SK-N-MC (cell line): ENCODE measurements at regions not wholly inside any gene's neighbourhood (a gene's known extent, or its start where the extent isn't known, plus 50 kb on each side); places are given as distances from the start of the nearest gene placed in this dataset.
A peak's percentile ranks its signal among the peaks of the same experiment; 100 is the strongest.

Source experiments
- DNase-seq: peaks from one replicate; pipeline ENCODE4 v3.0.0-alpha.2; 2011; ENCODE audit warnings: low read depth, low spot score
- H3K27ac ChIP-seq: fragments of 200-600 bp; sonication (generic); 2 replicates; pipeline ENCODE4 v1.5.1; 2016; ENCODE audit warnings: mixed run types
- H3K36me3 ChIP-seq: fragments of 200-600 bp; sonication (generic); 2 replicates; pipeline ENCODE4 v1.6.1; 2017; ENCODE audit warnings: antibody characterized with exemption, low read length, mixed read lengths; ENCODE audit not compliant: insufficient read depth
- H3K4me3 ChIP-seq: fragments of 200-600 bp; sonication (generic); 2 replicates; pipeline ENCODE4 v1.5.1; 2016
- H3K9ac ChIP-seq: fragments of 200-600 bp; sonication (generic); 2 replicates; pipeline ENCODE4 v1.8.0; 2017; ENCODE audit warnings: mixed run types, mixed read lengths; ENCODE audit not compliant: insufficient read length
- H3K9me3 ChIP-seq: fragments of 200-600 bp; sonication (generic); 2 replicates; pipeline ENCODE4 v1.6.1; 2017; ENCODE audit warnings: low read depth, mild to moderate bottlenecking, antibody characterized with exemption, low read length, moderate library complexity, mixed read lengths
- EZH2 ChIP-seq: fragments of 200-600 bp; sonication (generic); IDR thresholded peaks from one replicate; pipeline ENCODE4 v1.6.1; 2017; ENCODE audit warnings: antibody characterized with exemption
- FOXP2 ChIP-seq: optimal IDR thresholded peaks from 2 replicates; pipeline ENCODE3; 2011; ENCODE audit warnings: mild to moderate bottlenecking, moderate library complexity; ENCODE audit not compliant: insufficient read depth; ENCODE audit errors: extremely low read length, control extremely low read depth
- POLR2AphosphoS5 ChIP-seq: IDR thresholded peaks from 2 replicates; pipeline ENCODE4 v1.6.1; 2012; ENCODE audit warnings: mild to moderate bottlenecking, low read depth, low read length, borderline replicate concordance

DNA sequence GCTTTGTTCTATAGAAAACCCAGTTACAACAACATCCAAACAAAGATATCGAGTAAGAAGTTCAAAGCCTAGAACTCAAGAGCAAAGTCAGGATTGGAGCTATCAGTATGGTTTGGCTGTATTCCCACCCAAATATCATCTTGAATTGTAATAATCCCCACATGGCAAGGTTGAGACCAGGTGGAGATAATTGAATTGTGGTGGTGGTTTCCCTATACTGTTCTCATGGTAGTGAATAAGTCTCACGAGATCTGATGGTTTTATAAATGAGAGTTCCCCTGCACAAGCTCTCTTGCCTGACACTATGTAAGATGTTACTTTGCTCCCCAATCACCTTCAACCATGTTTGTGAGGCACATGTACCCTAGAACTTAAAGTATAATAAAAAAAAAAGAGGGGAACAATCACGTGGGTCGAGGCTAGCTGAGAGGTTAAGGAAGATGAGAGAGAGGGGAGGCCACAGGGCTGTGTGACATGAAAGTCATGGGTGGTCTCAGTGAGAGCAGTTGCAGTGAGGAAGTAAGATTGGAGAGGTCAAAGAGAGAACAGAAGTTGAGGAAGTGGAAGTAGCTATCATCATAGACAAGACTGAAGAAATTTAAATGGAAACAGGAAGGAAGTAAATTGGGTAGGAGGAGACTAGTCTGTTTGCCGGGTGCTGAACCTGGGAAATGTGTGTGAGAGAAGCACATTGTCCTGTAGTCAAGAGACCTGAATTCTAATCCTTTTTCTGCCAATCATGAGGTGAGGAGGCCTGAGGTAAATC is 80.1 kb upstream of the CD44 start:
- Histone ChIP-seq H3K27ac (no peak overlapping the region), H3K36me3 (no peaks in the 10 kb centered on the region), H3K4me3 (no peak overlapping the region), H3K9ac (no peak overlapping the region), H3K9me3 (no peaks in the 10 kb centered on the region)
- no peak for DNase-seq
- TF ChIP-seq FOXP2 (no peak), EZH2 (no peak), POLR2AphosphoS5 (no peak)

DNA sequence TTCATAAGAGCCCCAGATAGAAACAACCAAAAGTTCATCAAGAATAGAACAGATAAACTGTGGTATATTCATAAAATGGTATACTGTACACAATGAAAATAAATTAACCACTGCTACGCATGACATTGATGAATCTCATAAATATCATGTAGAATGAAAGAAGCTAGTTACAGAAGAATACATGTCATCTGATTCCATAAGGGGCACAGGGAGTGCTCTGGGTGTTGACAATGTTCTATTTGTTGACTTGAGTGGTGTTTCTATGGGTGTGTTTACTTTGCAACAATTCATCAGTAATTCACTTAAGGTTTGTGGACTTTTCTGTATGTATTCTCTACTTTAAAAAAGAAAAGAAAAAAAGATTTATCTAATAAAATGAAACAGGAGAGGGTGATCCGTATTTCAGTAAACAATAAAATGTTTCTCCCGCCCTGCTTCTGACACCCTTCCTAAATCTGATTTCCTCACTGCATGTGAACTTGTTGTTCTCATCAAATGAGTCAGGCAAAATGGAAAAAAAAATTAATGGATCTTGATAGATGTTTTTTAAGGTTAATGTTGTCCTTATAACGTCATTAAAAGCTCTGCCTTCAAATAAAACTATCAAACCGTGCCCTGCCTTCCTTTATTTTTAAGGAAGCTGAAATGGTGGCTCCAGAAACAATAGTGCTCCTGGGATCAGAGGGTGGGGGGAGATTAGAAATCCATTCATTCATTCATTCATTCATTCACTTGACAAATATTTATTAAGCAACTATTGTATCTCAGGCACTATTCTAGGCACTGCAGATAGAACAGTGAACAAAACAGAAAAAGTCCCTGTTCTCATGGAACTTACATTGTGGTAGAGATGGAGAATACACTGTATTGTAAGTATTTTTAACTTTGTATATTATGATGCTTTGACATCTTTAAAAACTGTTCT is 77.2 kb upstream of the CD44 start:
- no peak overlapping the region for H3K9ac ChIP-seq
- H3K27ac ChIP-seq = no peak overlapping the region
- H3K9me3 ChIP-seq = no peaks in the 10 kb centered on the region
- no peak overlapping the region for H3K4me3 ChIP-seq
- no peak for DNase-seq
- TF ChIP-seq FOXP2 (no peak), EZH2 (no peak), POLR2AphosphoS5 (no peak)
- H3K36me3 ChIP-seq = no peaks in the 10 kb centered on the region

DNA sequence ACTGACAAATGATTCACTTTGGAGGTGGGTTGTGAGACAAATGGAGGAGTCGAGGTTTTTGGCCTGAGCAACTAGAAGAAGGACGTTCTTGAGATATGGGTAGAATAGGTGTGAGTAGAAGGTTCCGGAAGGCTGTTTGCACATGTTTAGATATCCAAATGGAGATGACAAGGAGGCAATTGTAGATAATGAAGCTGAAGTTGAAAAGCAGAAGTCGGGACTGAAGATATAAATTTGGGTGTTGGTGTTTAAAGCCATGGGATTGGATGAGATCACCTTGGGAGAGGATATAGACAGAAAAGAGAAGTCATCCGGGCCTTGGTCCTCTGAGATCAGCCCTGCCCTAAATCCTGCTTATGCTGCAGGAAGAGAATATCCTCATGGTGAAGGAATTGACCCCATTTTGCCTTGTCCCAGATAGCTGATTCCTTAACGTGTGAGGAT is 75.5 kb upstream of the CD44 start:
- Histone ChIP-seq H3K4me3 (no peak overlapping the region), H3K9me3 (no peaks in the 10 kb centered on the region), H3K36me3 (no peaks in the 10 kb centered on the region), H3K9ac (no peak overlapping the region), H3K27ac (no peak overlapping the region)
- TF ChIP-seq EZH2 (no peak), POLR2AphosphoS5 (no peak)
- DNase-seq = no peak

DNA sequence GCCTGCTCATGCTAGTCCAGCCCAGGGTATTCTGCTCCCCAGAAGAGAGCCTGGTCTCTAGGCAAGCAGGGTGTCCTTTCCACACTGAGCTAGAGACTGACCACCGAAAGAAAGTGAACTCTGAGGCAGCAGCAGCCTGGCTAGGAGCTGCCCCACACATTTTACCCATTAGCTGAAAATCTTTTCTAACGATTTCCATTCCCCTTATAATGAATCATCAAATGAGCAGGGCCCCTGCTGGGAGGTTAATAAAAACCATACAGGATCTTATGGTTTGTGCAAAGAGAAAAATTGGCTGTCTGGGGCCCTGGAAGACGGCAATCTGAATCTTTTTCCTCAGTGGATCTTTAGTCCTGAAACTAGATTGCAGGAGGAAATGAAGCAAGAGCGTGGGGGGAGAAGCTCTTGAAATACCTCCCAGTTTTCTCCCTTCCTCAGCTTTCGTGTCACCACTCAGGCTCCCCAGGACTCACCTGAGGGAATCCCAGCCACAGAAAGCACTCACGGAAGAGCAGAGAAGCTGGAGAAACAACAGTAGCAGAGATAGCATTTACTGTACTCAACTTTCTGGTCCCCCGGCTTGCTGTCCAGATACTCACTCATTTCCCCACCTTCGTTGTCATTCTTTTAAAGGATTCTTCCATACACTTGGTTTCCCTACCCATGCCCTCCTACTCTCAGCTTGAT is 74.7 kb upstream of the CD44 start:
- TF ChIP-seq POLR2AphosphoS5 = no peak
- TF ChIP-seq EZH2 = no peak
- TF ChIP-seq FOXP2 = no peak
- Histone ChIP-seq H3K9me3 (no peaks in the 10 kb centered on the region), H3K9ac (no peak overlapping the region), H3K4me3 (peak overlapping the region; percentile 41), H3K36me3 (no peaks in the 10 kb centered on the region), H3K27ac (no peak overlapping the region)
- DNase-seq = no peak

DNA sequence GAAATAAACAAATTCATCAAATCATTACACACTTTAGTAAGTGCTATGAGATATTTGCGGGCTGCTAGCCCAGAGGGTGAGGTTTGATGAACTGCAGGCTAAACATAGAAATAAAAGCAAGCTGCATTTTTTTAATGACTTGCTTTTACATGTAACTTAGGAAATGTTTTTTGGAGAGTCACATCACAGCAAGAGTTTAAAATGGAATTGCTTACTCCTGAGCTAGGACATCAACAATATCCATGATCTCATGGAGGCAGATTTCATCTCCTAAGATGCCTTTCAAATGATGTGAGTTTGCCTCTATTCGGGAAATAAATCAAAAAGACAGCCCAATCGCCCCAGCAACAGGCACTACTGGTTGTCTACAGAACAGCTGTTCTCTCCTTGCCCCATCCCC is 73.4 kb upstream of the CD44 start:
- DNase-seq = no peak
- no peak overlapping the region for H3K4me3 ChIP-seq
- no peaks in the 10 kb centered on the region for H3K9me3 ChIP-seq
- H3K36me3 ChIP-seq = no peaks in the 10 kb centered on the region
- H3K9ac ChIP-seq = no peak overlapping the region
- no peak overlapping the region for H3K27ac ChIP-seq
- TF ChIP-seq POLR2AphosphoS5 (no peak), FOXP2 (no peak), EZH2 (no peak)

DNA sequence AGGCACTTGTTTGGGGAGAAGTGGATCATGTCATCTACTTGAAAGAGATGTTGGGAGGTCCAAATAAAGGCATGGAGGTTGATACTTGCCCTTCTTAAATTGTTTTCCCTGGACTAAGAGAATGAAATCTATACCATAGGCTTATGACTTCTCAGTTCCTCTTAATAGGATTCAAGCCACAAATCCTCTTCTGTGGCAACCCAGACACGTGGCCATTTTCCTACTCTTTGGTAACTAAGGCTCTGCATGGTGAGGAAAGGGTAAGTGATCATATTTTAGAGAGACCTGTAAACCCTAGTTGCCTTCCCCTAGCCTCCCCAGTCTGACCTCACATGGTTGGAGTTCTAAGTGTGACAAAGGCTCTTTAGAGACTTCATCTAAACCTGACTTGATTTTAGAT is 72.9 kb upstream of the CD44 start:
- Histone ChIP-seq H3K9me3 (no peaks in the 10 kb centered on the region), H3K9ac (no peak overlapping the region), H3K4me3 (no peak overlapping the region), H3K27ac (no peak overlapping the region), H3K36me3 (no peaks in the 10 kb centered on the region)
- TF ChIP-seq POLR2AphosphoS5 (no peak), EZH2 (no peak), FOXP2 (no peak)
- DNase-seq = no peak

DNA sequence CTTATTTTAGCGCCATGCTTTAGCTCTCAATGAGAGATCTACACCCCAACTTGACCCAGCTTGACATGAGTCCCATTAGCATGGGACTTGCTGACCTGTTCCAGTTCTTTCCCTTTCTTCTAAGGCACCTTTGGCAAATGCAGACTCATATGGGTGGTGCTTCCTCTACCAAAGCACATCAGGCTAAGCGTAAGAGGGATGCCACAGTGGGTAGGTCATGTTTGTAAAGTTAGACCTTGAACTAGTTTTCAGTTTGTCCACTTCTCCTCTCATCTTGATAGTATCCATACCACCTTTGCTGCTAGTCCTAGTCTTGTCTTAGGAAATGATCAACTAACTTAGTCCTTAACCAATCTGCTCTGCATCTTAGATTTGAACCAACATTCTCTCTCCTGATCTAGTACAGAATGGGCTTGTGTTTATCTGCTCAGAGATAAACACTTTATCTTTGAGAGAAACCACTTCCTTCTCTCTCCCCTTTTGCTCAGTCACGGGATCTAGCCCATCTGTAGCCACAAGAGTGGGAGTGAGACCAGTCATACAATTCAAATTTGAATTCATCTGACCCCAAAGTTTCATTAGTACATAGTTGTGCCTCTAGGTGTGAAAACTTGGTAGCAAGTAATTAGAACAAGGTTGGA is 72.1 kb upstream of the CD44 start:
- Histone ChIP-seq H3K9ac (no peak overlapping the region), H3K27ac (no peak overlapping the region), H3K36me3 (no peaks in the 10 kb centered on the region), H3K9me3 (no peaks in the 10 kb centered on the region), H3K4me3 (no peak overlapping the region)
- no peak for DNase-seq
- no peak for TF ChIP-seq POLR2AphosphoS5
- no peak for TF ChIP-seq FOXP2
- no peak for TF ChIP-seq EZH2

DNA sequence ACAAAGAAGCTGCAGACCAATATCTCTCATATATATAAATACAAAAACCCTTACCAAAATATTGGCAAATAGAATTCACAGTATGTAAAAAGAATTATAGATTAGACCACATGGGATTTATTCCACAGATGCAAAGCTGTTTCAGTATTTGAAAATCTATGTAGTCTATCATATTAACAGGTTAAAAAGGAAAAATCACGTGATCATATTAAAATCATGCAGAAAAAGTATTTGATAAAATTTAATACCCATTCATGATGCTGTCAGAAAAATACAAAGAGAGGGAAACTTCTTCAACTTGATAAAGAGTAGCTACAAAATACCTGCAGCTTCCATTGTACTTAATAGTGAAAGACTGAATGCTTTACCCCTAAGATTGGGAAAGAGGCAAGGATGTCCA is 67.2 kb upstream of the CD44 start:
- H3K27ac ChIP-seq = no peak overlapping the region
- TF ChIP-seq FOXP2 (no peak), EZH2 (no peak), POLR2AphosphoS5 (no peak)
- DNase-seq = no peak
- no peaks in the 10 kb centered on the region for H3K36me3 ChIP-seq
- no peak overlapping the region for H3K4me3 ChIP-seq
- H3K9me3 ChIP-seq = no peaks in the 10 kb centered on the region
- H3K9ac ChIP-seq = no peak overlapping the region
